HS-27A (cell line): ENCODE measurements at regions not wholly inside any gene's neighbourhood (a gene's known extent, or its start where the extent isn't known, plus 50 kb on each side); places are given as distances from the start of the nearest gene placed in this dataset.

Experiments
- DNase-seq: peaks from one replicate; pipeline ENCODE4 v3.0.0-alpha.2; 2012; ENCODE audit warnings: low read depth, missing footprints

DNA sequence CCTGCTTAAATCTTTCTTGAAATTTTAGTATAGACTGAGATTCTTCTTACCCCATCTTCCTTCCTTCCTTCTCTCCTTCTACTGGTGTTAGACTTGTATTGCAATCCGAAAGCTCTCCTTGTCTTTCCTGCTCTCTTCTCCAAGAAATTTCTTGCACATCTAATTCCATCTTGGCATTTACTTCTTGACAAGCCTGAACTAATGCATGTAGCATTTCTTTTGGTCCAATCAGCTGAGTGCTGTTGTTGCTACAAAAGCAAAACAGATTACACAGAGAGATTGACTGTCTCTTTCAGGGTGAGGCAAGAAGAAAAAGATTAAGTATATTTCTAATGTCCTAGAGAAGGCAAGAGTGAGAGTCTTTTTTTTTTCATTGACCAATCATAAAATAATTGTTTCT is 51.6 kb upstream of the MAP1B start:
- no peak for DNase-seq
